Glutamatergic neuron (in vitro differentiated cells): ENCODE measurements at regions not wholly inside any gene's neighbourhood (a gene's known extent, or its start where the extent isn't known, plus 50 kb on each side); places are given as distances from the start of the nearest gene placed in this dataset.

Experiments
- DNase-seq: peaks from one replicate; pipeline ENCODE4 v3.0.0; 2022
- H3K27ac Mint-ChIP-seq: one replicate; pipeline ENCODE4 v1.8.0; 2020; ENCODE audit warnings: mild to moderate bottlenecking, mixed read lengths, inconsistent platforms; ENCODE audit not compliant: unreplicated experiment
- H3K27me3 Mint-ChIP-seq: one replicate; pipeline ENCODE4 v1.8.0; 2020; ENCODE audit warnings: mild to moderate bottlenecking, moderate library complexity, mixed read lengths, inconsistent platforms; ENCODE audit not compliant: unreplicated experiment
- H3K36me3 Mint-ChIP-seq: one replicate; pipeline ENCODE4 v1.8.0; 2020; ENCODE audit warnings: mild to moderate bottlenecking, mixed read lengths, inconsistent platforms; ENCODE audit not compliant: unreplicated experiment
- H3K4me1 Mint-ChIP-seq: one replicate; pipeline ENCODE4 v1.8.0; 2020; ENCODE audit warnings: mild to moderate bottlenecking, low read depth, mixed read lengths, inconsistent platforms; ENCODE audit not compliant: unreplicated experiment
- H3K4me3 Mint-ChIP-seq: one replicate; pipeline ENCODE4 v1.8.0; 2020; ENCODE audit warnings: mild to moderate bottlenecking, mixed read lengths, inconsistent platforms; ENCODE audit not compliant: unreplicated experiment
- H3K9me3 Mint-ChIP-seq: one replicate; pipeline ENCODE4 v1.8.0; 2020; ENCODE audit warnings: mild to moderate bottlenecking, moderate library complexity, mixed read lengths, inconsistent platforms; ENCODE audit not compliant: unreplicated experiment
- CTCF ChIP-seq: fragments of 200-600 bp; sonication (generic); IDR thresholded peaks from one replicate; pipeline ENCODE4 v1.5.0; 2021; ENCODE audit not compliant: partially characterized antibody, unreplicated experiment

DNA sequence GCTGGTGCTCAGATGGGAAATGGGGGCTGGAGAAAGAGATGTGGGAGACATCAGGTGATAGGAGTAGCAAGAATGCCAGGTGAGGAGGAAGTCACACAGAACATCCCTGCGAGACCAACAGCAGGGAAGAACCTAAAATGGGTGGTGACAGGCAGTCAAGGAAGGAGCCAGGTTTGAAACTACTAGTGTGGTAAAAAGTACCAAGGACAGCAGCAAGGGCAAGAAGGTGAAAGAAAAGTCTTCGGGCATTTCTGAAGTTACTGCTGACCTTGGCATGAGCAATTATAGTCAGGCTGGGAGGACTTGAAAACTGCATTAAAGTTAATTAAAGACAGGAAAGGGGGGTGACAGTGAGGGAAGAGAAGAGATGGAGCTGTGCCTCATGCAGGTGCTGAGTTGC, 410.4 kb downstream of the RAD51AP2 start:
- Mint-ChIP-seq H3K36me3 (no peaks in the 10 kb centered on the region), H3K9me3 (no peaks in the 10 kb centered on the region), H3K27ac (no peak overlapping the region), H3K4me1 (no peaks in the 10 kb centered on the region), H3K4me3 (no peak overlapping the region), H3K27me3 (peaks cover 2% of the 10 kb centered on the region)
- no peak for DNase-seq
- TF ChIP-seq CTCF: no peak

DNA sequence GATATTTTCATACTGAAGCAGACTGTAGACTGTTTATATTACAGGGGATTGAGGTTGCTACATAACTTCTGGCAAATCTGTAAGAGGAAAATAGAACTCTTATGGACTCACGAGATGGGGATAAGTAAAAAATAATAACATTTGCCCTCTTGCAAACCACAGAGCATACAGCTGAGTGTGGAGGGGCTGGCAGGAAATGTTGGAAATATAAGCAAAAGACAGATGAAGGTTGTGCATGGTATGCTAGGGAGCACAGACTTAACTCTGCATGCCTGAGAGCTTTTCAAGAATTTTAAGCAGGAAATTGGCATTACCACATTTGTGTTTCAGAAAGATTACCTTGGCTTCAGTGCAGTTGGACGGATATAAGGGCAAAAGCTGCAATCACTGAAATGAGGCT, 411.1 kb downstream of the RAD51AP2 start:
- no peaks in the 10 kb centered on the region for H3K9me3 Mint-ChIP-seq
- no peaks in the 10 kb centered on the region for H3K4me1 Mint-ChIP-seq
- H3K4me3 Mint-ChIP-seq: no peak overlapping the region
- no peak for TF ChIP-seq CTCF
- no peaks in the 10 kb centered on the region for H3K36me3 Mint-ChIP-seq
- H3K27ac Mint-ChIP-seq: no peak overlapping the region
- DNase-seq: no peak
- peaks cover 2% of the 10 kb centered on the region for H3K27me3 Mint-ChIP-seq

DNA sequence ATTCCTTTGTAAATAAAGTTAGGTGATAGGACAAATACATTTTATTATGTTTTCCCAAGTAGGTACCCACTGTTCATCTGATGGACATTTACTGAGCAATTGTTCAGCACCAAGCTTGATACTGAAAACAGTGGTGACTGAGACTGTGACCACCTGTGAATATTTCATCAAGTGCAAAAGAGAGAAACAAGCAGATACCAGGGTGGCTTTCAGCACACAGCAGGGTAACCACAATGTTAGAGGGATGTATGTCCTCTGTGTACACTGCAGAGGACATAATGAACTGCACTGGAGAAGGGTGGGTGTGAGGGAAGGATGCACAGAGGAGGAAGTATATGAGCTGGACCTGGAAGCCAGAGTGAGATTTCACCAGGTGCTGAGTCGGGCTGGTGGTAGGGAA, 411.8 kb downstream of the RAD51AP2 start:
- H3K9me3 Mint-ChIP-seq: no peaks in the 10 kb centered on the region
- no peaks in the 10 kb centered on the region for H3K4me1 Mint-ChIP-seq
- TF ChIP-seq CTCF: no peak
- no peak overlapping the region for H3K4me3 Mint-ChIP-seq
- H3K27me3 Mint-ChIP-seq: peaks cover 2% of the 10 kb centered on the region
- no peaks in the 10 kb centered on the region for H3K36me3 Mint-ChIP-seq
- no peak overlapping the region for H3K27ac Mint-ChIP-seq
- DNase-seq: no peak

- no peak overlapping the region for H3K27ac Mint-ChIP-seq
- peaks cover 2% of the 10 kb centered on the region for H3K27me3 Mint-ChIP-seq
- TF ChIP-seq CTCF: no peak
- no peak for DNase-seq
- no peaks in the 10 kb centered on the region for H3K36me3 Mint-ChIP-seq
- no peak overlapping the region for H3K4me3 Mint-ChIP-seq
- H3K9me3 Mint-ChIP-seq: no peaks in the 10 kb centered on the region
- no peaks in the 10 kb centered on the region for H3K4me1 Mint-ChIP-seq
These were observed 413.8 kb downstream of the RAD51AP2 start for GRCh38 chr2:17104454-17104853.

GRCh38 chr2:17101596-17101995, 416.6 kb downstream of the RAD51AP2 start:
- no peak overlapping the region for H3K4me3 Mint-ChIP-seq
- no peak for DNase-seq
- H3K9me3 Mint-ChIP-seq: no peaks in the 10 kb centered on the region
- H3K36me3 Mint-ChIP-seq: no peaks in the 10 kb centered on the region
- no peaks in the 10 kb centered on the region for H3K27me3 Mint-ChIP-seq
- TF ChIP-seq CTCF: no peak
- H3K27ac Mint-ChIP-seq: no peak overlapping the region
- H3K4me1 Mint-ChIP-seq: no peaks in the 10 kb centered on the region
